Spinal cord (tissue), 9 donors: ENCODE measurements at regions not wholly inside any gene's neighbourhood (a gene's known extent, or its start where the extent isn't known, plus 50 kb on each side); places are given as distances from the start of the nearest gene placed in this dataset.
A peak's percentile ranks its signal among the peaks of the same experiment; 100 is the strongest.

Experiments
- DNase-seq, 6 donors: peaks; one replicate each; pipeline versions ENCODE4 v3.0.0 to v3.0.0-alpha.2; 2013 to 2015; ENCODE audit warnings: low spot score in 6 of 6, low read depth in 4 of 6
- H3K27ac ChIP-seq: one replicate; pipeline ENCODE4 v1.5.1; 2013; ENCODE audit warnings: low read depth, low read length, control low read depth
- H3K27me3 ChIP-seq: one replicate; pipeline ENCODE4 v1.6.1; 2013; ENCODE audit warnings: low read length; ENCODE audit not compliant: control insufficient read depth, insufficient read depth
- H3K36me3 ChIP-seq: one replicate; pipeline ENCODE4 v1.6.1; 2013; ENCODE audit warnings: low read length; ENCODE audit not compliant: control insufficient read depth, insufficient read depth
- H3K4me1 ChIP-seq: one replicate; pipeline ENCODE4 v1.6.1; 2013; ENCODE audit warnings: low read length; ENCODE audit not compliant: control insufficient read depth, insufficient read depth
- H3K4me3 ChIP-seq: one replicate; pipeline ENCODE4 v1.5.1; 2013; ENCODE audit warnings: low read depth, low read length, control low read depth
- H3K9me3 ChIP-seq: one replicate; pipeline ENCODE4 v1.6.1; 2013; ENCODE audit warnings: low read length; ENCODE audit not compliant: control insufficient read depth, insufficient read depth
- WGBS: methylation state at CpG from one replicate; pipeline ENCODE4 v1.1.5; 2013; ENCODE audit warnings: missing lambda C conversion rate; ENCODE audit not compliant: insufficient coverage; 5-methylcytosine and 5-hydroxymethylcytosine counted together
- donor health status: healthy.

GRCh38 chr6:134517145-134517658 is 199.3 kb upstream of the SGK1 start:
- H3K4me1 ChIP-seq = peaks cover 5% of the 10 kb centered on the region
- H3K9me3 ChIP-seq = no peaks in the 10 kb centered on the region
- WGBS = 29% methylated on average over 8 of the region's 9 CpGs
- H3K27me3 ChIP-seq = no peaks in the 10 kb centered on the region
- peak overlapping the region; percentile 55 for H3K27ac ChIP-seq
- DNase-seq = peak in 2 of 6 donors; percentile 25 to 64
- no peak overlapping the region for H3K4me3 ChIP-seq
- no peaks in the 10 kb centered on the region for H3K36me3 ChIP-seq

GRCh38 chr6:134516582-134516981 is 198.7 kb upstream of the SGK1 start:
- H3K27me3 ChIP-seq = no peaks in the 10 kb centered on the region
- no peaks in the 10 kb centered on the region for H3K36me3 ChIP-seq
- peak overlapping the region; percentile 55 for H3K27ac ChIP-seq
- H3K4me1 ChIP-seq = peaks cover 5% of the 10 kb centered on the region
- 80% methylated on average over 1 of the region's 3 CpGs for WGBS
- H3K9me3 ChIP-seq = no peaks in the 10 kb centered on the region
- H3K4me3 ChIP-seq = no peak overlapping the region
- DNase-seq = peak in 1 of 6 donors; percentile 29

DNA sequence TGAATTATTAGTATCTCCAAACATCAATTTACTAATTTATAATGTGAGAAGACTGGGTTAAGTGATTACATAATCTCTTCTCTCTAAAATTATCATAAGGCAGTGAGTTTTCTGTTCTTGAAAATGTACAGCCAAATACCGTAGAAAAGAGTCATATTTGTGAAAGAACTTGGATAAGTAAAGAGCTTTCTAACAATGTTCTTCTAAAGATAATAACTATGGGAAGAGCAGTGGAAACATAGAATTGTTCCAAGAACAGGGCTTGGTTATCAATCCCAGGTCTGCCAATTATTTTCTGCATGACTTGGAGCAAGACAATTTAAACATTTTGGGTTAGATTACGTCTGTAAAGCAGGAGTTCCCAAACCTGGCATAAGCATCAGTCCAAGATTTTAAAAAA is 198.1 kb upstream of the SGK1 start:
- no peak overlapping the region for H3K27ac ChIP-seq
- H3K4me3 ChIP-seq = no peak overlapping the region
- no peaks in the 10 kb centered on the region for H3K9me3 ChIP-seq
- H3K36me3 ChIP-seq = no peaks in the 10 kb centered on the region
- no CpG with 5 or more reads among the region's 2 CpGs for WGBS
- H3K4me1 ChIP-seq = peaks cover 5% of the 10 kb centered on the region
- no peaks in the 10 kb centered on the region for H3K27me3 ChIP-seq
- DNase-seq = peak in 1 of 6 donors; percentile 25

GRCh38 chr6:134512981-134513391 is 195.1 kb upstream of the SGK1 start:
- H3K4me1 ChIP-seq = peaks cover 5% of the 10 kb centered on the region
- no peaks in the 10 kb centered on the region for H3K9me3 ChIP-seq
- WGBS = no CpG with 5 or more reads among the region's 2 CpGs
- H3K27ac ChIP-seq = no peak overlapping the region
- H3K4me3 ChIP-seq = no peak overlapping the region
- no peaks in the 10 kb centered on the region for H3K36me3 ChIP-seq
- H3K27me3 ChIP-seq = no peaks in the 10 kb centered on the region
- DNase-seq = peak in 1 of 6 donors; percentile 23

- no CpG with 5 or more reads among the region's 7 CpGs for WGBS
- Histone ChIP-seq H3K27me3 (no peaks in the 10 kb centered on the region), H3K9me3 (no peaks in the 10 kb centered on the region), H3K4me1 (peaks cover 1% of the 10 kb centered on the region), H3K36me3 (no peaks in the 10 kb centered on the region), H3K4me3 (no peak overlapping the region), H3K27ac (no peak overlapping the region)
- DNase-seq = no peak
These were observed 194.2 kb upstream of the SGK1 start for GRCh38 chr6:134511984-134512683.

GRCh38 chr6:134510920-134511319 is 193.0 kb upstream of the SGK1 start:
- Histone ChIP-seq H3K27me3 (no peaks in the 10 kb centered on the region), H3K27ac (no peak overlapping the region), H3K4me3 (no peak overlapping the region), H3K4me1 (no peaks in the 10 kb centered on the region), H3K36me3 (no peaks in the 10 kb centered on the region), H3K9me3 (no peaks in the 10 kb centered on the region)
- DNase-seq = no peak
- no CpG with 5 or more reads among the region's 3 CpGs for WGBS

- no peak overlapping the region for H3K27ac ChIP-seq
- H3K27me3 ChIP-seq = no peaks in the 10 kb centered on the region
- no peak for DNase-seq
- no peak overlapping the region for H3K4me3 ChIP-seq
- H3K4me1 ChIP-seq = no peaks in the 10 kb centered on the region
- 100% methylated on average over 1 of the region's 4 CpGs for WGBS
- no peaks in the 10 kb centered on the region for H3K9me3 ChIP-seq
- no peaks in the 10 kb centered on the region for H3K36me3 ChIP-seq
These were observed 192.2 kb upstream of the SGK1 start for GRCh38 chr6:134510142-134510541.

DNA sequence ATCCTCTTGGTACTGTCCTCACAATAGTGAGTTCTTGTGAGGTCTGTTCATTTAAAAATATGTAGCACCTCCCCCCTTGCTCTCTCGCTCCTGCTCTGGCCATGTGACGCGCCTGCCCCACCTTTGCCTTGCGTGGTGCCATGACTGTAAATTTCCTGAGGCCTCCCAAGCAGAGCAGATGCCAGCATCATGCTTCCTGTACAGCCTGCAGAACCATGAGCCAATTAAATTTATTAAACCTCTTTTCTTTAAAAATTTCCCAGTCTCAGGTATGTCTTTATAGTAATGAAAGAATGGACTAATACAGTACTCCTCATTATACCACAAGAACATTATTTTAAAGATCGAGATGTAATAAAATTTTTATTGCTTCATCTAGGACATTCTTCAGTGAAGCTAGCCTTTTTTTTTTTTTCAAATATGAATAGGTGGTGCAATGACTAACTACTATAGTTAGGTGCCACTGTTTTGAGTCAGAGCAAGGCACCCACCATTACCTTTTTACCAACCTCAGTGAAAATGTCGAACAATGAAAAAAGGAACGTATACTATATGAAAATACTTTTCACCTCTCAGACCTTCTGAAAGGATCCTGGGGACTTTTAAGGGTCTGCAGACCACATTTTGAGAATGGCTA is 191.1 kb upstream of the SGK1 start:
- no peak overlapping the region for H3K4me3 ChIP-seq

GRCh38 chr6:134506162-134506561 is 188.2 kb upstream of the SGK1 start:
- Histone ChIP-seq H3K36me3 (no peaks in the 10 kb centered on the region), H3K9me3 (no peaks in the 10 kb centered on the region), H3K4me1 (peaks cover 10% of the 10 kb centered on the region), H3K27ac (no peak overlapping the region), H3K4me3 (no peak overlapping the region), H3K27me3 (no peaks in the 10 kb centered on the region)
- no peak for DNase-seq
- WGBS = 88% methylated on average over 2 of the region's 4 CpGs

More for the DNA sequence above, 191.1 kb upstream of the SGK1 start:
- H3K27ac ChIP-seq = no peak overlapping the region
- WGBS = 96% methylated on average over 4 of the region's 7 CpGs
- no peak for DNase-seq
- H3K4me1 ChIP-seq = no peaks in the 10 kb centered on the region
- no peaks in the 10 kb centered on the region for H3K27me3 ChIP-seq
- no peaks in the 10 kb centered on the region for H3K9me3 ChIP-seq
- no peaks in the 10 kb centered on the region for H3K36me3 ChIP-seq
